AG09319 (cell line): ENCODE measurements at regions not wholly inside any gene's neighbourhood (a gene's known extent, or its start where the extent isn't known, plus 50 kb on each side); places are given as distances from the start of the nearest gene placed in this dataset.

ENCODE experiments used
- DNase-seq: peaks from one replicate; pipeline ENCODE4 v3.0.0-alpha.2; 2010; ENCODE audit warnings: low read depth; ENCODE audit errors: extremely low read depth
- CTCF ChIP-seq: IDR thresholded peaks from 2 replicates; pipeline ENCODE4 v1.5.1; 2011; ENCODE audit warnings: low read depth, mild to moderate bottlenecking, inconsistent platforms, low read length, moderate library complexity

GRCh38 chr11:116420770-116421528, 351.8 kb downstream of the BUD13 start:
- DNase-seq: no peak
- TF ChIP-seq CTCF: no peak

GRCh38 chr11:116420030-116420429, 352.8 kb downstream of the BUD13 start:
- no peak for DNase-seq
- no peak for TF ChIP-seq CTCF

GRCh38 chr11:116418388-116419041, 354.3 kb downstream of the BUD13 start:
- TF ChIP-seq CTCF: no peak
- DNase-seq: no peak

- no peak for TF ChIP-seq CTCF
- DNase-seq: no peak
Measured at GRCh38 chr11:116416852-116417251, 355.9 kb downstream of the BUD13 start.

- no peak for DNase-seq
- no peak for TF ChIP-seq CTCF
Measured at GRCh38 chr11:116415095-116415494, 357.7 kb downstream of the BUD13 start.

- no peak for TF ChIP-seq CTCF
- no peak for DNase-seq
Measured at GRCh38 chr11:116414357-116414880, 358.4 kb downstream of the BUD13 start.
